Inflammatory macrophage (primary cell): ENCODE measurements at regions not wholly inside any gene's neighbourhood (a gene's known extent, or its start where the extent isn't known, plus 50 kb on each side); places are given as distances from the start of the nearest gene placed in this dataset.

Source experiments
- DNase-seq, 2 donors: peaks; one replicate each; pipeline ENCODE4 v3.0.0-alpha.2; 2020 to 2022

DNA sequence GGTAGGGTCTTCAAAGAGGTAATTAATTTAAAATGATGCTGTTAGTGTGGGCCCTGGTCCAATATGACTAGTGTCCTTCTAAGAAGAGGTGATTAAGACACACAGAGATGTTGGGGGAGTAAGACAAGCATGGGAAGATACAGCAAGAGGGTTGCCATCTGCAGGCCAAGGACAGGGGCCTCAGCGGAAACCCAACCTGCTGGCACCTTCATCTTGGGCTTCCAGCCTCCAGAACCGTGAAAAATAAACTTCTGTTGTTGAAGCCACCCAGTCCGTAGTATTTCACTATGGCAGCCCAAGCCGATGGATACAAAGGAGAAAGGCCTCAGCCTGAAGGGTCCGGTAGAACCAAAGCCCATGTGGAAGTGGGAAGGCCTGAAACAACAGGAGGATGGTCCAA, 161.7 kb upstream of the UBE2E1 start:
- DNase-seq: no peak

DNA sequence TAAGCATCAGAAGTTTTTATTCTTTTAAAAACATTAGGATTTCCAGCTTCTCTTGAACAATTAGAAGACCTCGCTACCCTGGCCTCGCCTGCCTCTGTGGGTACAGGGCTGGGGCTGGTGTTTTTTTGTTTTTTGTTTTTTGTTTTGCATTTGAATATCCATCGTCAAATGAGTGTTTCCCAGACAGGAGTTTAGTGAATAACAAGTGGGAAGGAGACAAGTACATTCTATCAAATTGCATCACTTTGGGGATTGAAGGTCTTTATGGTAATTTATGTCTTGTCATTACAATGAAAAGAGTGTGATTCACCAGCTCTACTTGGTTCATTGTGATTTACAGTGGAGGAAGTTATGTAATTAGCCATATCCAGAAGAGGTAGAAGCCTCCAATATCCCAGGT, 161.1 kb upstream of the UBE2E1 start:
- no peak for DNase-seq

DNA sequence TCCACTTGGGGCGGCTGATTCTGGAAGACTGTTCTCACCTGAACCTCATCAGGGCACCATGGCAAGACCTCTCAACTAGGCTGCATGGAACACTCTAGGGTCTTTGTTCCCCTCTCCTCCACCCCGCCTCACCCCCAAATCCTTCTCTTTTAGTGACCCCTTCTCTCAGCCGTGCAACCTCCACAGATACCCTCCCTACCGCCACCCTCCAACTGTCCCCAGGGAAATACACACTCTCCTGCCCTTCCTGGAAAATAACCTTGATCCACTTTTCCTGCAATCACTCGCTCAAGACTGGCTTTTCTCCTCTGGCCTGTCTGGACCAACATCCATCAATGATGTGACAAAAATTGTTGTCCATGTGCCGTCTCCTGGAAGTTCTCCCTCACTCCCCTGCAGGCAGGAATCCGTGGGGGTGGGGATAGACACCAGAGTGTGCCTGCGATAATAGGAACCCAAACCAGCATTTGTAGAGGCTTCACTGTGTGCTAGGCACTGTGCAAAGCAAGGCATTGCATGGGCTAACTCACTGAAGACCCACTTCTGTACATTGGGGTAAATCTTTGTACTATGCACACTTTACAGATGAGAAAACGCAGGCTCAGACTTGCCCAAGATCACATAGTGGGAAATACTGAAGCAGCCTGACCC, 160.1 kb upstream of the UBE2E1 start:
- DNase-seq: no peak

DNA sequence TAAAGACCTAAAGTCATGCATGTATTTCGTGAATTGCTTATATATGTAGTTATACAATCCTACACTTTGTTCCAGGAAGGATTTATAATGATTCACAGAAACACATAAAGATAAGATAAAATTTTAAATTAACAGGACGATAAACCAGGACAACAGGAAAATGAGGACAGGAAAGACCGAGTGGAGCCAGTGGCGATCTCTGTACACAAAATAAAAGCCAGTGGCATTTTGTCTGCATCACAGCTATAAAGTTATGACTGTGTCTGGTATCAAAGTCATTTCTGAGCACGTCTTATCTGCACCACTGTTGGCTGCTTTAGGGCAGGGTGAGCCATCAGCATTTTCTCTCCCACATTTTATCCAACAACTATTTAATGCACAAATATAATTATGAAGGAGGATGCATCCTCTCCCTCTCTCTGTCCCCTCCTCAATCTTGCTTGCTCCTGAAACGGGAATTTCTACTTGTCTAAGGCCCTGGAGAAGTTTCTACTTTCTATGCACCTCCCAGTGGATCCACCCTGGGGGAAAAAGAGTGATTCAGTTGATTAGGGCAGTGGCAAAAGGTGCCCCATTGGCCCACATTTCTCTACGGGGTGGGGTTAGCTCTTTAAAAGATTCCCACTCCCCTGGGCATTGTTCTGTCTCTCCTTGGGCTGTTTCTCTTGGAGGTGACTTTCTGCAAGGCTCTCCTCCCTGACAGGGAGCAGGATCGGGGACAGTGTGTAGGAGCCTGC, 159.4 kb upstream of the UBE2E1 start:
- no peak for DNase-seq

DNA sequence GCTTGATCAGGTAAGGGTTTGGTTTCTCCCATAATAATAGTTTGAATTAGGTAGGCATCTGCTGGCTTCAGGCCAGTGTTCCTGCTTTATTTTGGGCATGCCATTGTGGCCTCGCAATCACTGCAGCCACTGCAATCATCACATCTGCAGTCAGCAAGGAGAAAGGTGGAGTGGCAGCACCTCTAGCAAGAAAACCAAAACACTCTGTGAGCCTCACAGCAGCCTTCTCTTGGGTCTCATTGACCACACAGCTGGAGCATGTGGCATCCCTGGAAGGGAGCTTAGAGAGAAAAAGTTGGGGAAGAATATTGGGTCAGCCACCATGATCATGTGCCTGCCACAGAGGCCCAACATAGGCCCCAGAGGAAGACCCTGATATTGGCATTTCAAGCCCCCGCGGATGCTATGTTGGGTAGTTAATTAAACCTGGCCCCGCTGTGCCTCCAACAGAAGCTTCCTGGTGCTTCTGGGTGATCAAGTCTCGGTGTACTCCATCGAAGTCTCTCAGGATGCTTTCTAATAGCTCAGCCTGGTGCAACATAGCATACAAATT, 158.0 kb upstream of the UBE2E1 start:
- DNase-seq: no peak

DNA sequence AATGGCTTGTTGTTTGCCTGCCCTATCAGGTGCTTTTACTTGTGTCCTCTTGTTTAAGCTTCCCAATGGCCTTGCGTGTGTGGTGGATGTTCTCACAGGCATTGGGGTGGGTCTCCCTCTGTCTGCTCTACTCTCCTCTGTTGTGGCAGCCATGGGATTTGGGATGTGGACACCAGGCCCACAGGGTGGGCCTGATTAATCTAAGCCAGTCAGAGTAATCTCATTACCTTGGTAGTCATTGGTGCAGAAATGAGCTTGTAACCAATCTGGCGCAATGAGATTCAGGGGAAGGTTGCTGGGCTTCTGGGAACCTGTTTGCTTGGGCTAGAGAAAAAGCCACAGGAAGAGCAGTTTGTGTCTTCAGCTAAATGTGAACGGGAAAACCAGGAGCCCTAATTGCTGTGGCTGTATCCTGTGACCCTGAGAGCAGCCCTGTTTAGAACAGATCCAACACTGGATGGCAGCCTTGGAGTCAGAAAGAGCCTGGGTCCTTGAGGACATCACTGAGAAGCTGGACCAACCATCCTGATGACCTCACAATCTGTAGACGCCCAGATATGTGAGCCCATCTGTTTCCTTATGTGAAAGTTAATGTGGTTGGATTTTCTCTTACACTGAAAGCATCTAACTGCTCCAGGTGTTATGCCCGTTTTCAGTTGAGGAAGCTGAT, 157.3 kb upstream of the UBE2E1 start:
- DNase-seq: peak in 1 of 2 donors; percentile 40

DNA sequence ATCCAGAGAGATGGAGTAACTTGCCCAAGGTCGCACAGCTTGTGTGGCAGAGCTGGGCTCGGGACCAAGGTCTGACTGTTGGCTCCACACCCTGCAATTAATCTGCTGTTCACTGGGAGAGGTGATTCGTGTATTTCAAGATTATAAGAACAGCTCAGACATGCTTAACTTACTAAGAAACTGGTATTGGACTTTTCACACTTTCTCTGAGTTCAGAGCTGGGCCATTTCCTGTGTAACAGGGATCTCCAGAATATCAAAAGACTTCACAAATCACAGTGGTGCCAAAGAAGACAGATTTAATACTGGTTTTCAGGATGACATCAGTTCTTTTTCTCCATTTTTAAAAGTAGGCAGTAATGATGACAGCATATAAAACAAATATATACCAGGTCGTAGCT, 156.8 kb upstream of the UBE2E1 start:
- DNase-seq: no peak

DNA sequence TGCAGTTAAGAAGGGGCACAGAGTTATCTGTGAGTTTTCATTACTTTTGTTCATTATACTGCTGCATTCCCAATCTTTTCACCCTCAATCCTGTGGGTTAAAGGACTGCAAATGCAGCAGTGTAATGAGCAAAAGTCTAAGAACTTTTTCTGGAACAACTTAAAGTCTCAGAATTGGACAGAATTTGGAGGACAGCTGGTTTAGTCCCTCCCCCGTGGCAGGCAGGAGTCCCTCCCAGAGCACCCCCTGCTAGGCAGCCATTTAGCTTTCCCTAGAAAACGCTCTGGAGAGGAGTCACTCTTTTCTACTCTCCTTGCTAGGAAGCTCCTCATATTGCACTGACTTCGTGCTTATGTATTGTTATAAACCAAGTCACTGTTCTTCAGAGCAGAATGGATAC, 156.3 kb upstream of the UBE2E1 start:
- DNase-seq: no peak

DNA sequence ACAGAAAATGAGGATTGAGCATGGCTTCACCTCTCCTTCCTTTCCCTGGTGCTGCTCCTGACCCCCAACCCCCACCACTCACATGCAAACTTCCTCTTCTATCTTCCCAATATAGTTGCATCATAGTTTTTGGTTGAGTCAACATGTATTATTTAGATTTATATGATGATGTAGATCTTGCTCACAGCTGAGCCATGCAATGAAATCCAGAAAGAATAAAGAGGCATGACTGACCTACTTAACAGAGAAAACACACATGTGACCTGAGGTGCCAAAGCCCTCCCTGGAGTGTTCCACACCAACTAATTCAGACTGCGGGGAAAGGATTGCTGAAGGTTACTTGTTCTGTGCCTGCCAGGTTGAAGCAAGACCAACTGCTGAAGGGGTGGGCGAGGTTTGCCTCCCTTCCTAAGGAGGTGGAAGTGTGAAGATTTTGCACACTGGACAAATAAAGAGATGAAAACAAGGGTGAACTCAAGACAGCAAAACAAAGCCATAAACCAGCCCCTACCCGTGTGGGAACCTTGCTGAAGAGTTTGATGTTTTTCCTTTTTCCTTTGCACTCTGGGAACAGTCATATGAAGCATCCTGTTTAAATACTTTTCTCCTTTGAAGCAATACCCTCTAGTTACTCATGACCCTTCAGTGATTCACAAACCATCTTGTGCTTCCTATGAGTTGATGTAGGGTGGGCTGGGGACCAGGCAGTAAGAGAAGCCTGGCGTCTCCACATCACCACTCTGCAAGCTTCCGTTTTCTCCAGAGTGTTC, 155.2 kb upstream of the UBE2E1 start:
- DNase-seq: peak; percentile 62 to 77

DNA sequence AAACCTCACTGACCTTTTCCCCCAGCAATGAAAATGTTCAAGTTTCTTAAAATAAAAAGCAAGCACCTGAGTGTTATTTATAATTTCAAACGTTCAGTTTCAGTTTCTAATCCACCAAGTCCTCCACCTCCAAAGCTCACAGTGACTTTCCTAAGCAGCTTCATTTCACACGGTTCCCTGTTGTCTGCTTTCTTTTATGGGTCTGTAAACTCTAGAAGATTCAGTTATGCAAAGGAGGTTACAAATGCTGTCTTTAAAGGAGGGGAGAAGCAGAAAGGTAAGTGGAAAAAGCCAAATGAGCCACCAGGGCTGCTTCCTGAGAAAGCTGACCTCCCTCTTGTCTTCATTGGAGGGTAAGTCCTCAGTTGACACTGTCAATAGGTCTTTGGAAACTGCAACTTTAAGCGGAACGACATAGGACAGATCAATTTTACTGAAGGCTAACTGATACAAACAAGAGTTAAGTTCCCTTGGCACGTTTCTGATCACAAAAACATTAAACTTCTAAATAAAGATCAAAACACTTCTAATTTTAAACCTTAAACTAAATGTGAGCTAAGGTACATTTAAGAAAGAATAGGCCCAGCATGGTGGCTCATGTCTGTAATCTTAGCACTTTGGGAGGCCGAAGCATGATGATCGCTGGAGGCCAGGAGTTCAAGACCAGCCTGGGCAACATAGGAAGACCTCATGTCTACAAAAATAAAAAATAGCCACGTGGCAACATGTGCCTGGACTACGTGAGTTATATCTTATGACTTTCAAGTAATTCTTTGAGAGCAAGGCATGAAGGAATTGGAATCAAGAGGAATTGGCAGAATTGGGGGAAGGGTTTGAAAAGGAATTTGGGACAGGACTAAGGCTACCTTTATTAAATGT, 151.9 kb upstream of the UBE2E1 start:
- no peak for DNase-seq

DNA sequence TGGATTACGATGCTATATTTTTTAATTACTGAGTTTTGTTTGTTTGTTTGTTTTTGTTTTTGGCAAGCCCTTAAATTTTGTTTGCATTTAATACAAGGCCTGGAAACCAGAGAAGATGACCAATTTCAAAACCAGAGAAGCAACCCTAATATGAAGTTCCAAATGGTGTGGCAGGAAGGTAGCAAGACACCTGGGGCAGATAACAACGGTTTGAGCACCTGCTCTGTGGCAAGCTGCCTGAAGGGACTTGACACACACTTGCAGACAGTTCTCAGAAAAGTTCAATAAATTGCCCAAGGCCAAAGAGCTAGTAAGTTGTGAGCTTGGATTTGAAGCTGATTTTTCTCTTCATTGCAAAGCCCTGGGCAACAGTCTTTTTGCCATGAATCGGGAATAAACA, 151.2 kb upstream of the UBE2E1 start:
- DNase-seq: no peak

DNA sequence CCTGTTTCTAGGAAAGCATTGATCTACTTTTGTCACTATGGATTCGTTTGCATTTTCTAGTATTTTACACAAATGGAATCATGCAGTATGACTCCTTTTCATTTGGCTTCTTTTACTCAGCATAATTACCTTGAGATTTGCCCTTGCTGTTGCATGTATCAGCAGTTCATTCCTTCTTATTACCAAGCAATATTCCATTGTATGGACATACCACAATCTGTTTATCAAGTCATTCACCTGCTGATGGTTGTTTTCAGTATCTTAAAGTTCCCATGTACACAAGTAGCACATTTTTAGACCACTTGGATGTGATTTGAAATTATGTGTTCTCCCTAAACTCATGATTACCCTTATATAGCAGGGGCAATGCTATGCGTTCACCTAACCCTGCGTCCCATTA, 150.0 kb upstream of the UBE2E1 start:
- DNase-seq: no peak

DNA sequence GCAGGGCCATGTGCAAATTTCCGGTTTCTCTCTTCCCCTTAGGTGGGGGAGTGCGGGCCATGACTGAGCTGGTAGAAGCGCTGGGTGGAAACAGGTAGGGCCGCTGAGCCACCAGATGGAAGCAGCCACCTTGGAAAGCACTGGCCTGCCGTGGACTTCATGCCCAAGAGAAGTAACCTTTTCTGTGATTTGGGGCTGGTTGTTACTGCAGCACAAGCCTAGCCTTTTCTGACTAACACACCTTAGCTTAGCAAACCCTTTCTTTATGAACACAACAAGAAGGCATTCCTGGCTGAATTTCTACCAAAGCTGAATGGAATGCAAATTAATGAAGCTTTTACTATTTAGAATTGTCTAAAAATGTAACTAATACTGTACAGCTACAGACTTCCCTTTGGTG, 149.6 kb upstream of the UBE2E1 start:
- no peak for DNase-seq

DNA sequence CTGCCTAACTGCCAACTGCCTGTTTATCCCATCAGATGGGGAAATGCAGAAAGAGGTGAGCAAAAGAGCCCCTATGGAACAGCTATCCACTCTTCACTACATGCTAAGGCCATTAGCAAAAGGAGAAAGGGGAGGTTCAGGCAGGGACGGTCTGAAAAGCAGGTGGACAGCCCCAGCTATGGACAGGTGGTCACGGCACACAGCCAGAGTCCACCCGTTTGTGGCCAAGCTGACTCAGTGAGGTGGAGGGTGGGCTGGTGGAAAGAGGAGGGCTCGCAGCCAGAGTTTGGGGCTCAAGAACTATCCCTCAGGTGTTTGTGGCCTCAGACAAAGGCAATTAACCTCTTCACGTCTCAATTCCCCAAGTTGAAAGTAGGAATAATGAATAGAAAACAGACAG, 148.9 kb upstream of the UBE2E1 start:
- DNase-seq: no peak

DNA sequence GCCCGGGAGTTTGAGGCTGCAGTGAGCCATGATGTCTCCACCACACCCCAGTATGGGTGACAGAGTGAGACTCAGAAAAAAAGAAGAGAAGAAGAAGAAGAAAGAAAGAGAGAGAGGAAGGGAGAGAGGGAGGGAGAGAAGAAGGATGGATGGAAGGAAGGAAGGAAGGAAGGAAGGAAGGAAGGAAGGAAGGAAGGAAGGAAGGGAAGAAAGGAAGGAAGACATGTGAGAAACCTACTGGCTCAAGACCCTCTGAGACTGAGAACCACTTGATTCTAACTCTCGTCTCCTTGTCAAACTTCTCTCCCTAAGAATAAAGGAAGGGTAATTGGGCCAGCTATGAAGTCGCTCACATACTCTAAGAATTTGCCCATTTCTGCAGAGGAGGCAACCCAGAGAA, 148.1 kb upstream of the UBE2E1 start:
- no peak for DNase-seq

DNA sequence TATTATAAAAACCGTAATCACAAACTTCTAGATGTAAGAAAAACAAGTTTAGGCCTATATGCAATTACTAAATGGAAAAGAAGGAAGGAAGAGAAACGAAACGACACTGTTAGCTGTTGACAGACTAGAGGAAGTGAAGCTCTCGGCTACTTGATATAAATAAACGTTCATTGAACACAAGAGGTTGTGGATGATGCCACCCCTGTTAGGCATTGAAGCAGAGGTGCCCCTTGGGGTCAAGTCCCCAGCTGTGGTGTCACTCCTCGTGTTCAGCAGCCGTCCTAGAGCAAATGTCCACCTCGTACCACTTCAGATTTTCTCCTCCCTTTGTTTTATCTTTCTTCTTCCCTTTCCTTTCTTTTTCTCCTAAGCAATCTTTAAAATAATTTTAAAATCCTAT, 146.5 kb upstream of the UBE2E1 start:
- DNase-seq: peak; percentile 49 to 59

DNA sequence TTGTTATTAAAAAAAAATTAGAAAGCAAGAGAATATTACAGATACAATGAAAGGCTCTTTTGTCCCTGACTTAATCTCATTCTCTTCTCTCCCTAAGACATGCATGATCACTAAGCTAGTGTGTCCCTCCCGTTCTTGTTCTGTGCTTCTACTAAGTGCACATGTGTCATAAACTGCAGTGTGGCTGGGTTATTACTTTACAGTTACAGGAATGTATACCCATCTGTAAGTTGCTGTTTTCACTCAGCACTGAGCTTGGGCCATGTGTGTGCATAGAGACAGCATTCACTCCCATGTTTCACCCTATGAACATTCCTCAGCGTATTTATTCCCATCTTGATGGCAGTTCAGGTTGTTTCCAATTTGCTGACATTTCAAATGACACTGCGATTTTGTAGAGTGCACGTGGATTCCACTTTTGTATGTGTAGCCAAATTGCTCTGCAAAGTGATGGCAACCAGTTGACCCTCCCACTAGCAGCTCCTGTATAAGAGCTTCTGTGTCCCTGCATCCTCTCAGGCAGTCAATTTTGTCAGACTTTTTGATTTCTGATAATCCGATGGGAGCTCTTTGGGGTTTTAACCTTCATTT, 145.8 kb upstream of the UBE2E1 start:
- DNase-seq: no peak

DNA sequence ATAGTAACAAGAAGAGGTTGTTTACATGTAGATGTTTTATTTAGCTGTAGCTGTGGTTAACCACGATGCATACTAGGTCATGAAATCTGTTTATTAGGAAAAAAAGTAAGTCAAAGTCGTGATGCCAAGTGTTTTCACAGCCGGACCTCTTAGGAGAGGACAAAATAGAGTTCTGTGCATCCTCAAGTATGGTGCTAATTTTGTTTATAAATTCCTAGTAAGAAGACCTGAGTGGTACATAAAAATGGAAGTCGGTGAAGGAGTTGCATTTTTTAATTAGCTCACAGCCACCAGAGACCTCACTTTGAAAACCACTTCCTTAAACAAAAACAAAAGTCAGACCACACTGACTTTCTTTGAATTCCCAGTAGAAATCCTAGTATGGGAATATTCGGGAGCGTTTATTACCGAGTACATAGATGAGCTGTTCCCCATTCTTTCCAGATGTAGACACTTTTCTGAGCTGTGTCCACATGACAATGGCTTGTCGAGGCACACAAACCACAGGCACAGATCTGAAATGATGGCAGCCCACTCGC, 143.6 kb upstream of the UBE2E1 start:
- DNase-seq: peak in 1 of 2 donors; percentile 8

DNA sequence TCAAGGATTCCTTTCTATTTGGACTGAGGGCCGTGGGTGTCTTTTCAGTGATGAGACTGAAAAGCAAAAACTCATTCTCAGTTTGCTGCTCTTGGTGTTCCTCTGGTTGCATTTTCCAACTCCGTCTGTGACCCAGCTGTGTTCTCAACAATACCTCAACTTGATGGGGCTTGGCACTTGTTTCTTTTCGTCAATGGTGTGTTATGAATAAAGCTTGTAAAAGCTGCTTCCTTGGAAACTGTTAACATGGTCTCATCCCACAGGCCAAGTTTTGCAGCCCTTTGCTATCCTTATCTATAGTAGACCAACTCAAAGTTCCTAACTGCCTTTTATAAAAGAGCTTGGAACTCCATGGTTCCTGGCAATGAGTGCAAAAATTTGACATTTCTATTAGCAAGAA, 142.5 kb upstream of the UBE2E1 start:
- DNase-seq: no peak

DNA sequence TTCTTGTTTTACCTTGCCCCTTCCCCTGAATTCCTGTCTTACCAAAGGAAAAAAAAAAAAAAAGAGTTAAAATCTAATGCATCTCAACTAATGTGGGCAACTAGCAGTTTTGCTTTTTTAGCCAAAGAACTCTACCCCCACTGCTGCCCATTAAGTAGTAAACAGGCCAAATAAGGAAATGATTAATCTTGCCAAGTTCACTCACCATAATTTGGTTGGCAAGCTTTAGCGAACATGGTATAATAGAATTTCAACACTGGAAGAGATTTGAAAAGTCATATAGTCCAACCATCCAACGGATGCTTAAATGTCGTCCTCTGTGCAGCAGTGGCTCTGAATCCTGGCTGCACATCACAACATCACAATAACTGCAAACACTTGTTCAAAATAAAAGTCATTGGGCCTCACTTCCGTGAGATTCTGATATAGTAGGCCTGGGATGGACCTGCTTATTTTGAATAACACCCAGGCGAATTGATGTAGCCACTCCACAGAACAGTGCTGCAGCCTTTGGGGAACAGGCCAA, 142.0 kb upstream of the UBE2E1 start:
- no peak for DNase-seq

DNA sequence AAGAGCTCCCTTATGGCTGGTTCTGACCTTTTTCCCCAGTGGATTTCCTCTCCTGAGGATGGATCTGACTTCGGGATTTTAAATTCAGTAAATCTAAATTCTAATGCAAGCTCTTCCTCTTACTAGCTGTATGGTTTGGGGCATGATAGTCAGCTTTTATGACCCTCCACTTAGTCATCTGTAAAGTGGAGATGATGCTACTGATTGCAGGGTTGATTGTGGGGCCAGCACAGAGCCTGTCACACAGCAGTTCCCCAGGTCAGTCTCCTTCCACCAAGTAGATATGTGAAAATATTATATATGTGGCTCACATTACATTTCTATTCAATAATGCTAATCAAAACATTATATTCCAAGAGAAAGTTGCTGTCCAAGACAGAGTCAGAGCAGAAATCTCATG, 141.3 kb upstream of the UBE2E1 start:
- no peak for DNase-seq
